ENCODE measurements at regions not wholly inside any gene's neighbourhood (a gene's known extent, or its start where the extent isn't known, plus 50 kb on each side); places are given as distances from the start of the nearest gene placed in this dataset.

DNA sequence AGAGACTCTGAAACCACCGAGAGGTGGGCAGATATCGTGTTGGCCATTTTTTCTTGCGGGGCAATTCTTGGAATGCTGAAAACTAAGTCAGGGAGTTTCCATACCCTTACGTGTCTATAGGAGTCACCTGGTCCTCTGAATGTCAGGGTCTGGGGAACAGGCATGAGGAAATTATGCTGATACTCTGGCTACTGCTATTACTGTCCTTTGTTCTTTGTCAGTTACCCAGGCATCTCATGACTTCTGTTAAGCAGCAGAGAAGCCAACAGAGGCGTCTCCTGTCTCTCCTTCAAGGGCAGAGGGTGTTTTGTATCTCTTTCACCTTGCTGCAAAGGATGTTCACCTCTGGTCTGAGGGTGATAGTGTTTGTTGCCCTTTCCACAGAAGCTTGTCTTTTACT is 559.5 kb upstream of the CCDC54 start:
- TF ChIP-seq, protein P1, sequence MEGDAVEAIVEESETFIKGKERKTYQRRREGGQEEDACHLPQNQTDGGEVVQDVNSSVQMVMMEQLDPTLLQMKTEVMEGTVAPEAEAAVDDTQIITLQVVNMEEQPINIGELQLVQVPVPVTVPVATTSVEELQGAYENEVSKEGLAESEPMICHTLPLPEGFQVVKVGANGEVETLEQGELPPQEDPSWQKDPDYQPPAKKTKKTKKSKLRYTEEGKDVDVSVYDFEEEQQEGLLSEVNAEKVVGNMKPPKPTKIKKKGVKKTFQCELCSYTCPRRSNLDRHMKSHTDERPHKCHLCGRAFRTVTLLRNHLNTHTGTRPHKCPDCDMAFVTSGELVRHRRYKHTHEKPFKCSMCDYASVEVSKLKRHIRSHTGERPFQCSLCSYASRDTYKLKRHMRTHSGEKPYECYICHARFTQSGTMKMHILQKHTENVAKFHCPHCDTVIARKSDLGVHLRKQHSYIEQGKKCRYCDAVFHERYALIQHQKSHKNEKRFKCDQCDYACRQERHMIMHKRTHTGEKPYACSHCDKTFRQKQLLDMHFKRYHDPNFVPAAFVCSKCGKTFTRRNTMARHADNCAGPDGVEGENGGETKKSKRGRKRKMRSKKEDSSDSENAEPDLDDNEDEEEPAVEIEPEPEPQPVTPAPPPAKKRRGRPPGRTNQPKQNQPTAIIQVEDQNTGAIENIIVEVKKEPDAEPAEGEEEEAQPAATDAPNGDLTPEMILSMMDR (IDR thresholded peaks at IDR 0.05), result no peak
- TF ChIP-seq POLR2A (IDR thresholded peaks at IDR 0.05), result no peak

All from Peyer's patch (tissue), 4 donors.